ENCODE measurements at regions not wholly inside any gene's neighbourhood (a gene's known extent, or its start where the extent isn't known, plus 50 kb on each side); places are given as distances from the start of the nearest gene placed in this dataset.

DNA sequence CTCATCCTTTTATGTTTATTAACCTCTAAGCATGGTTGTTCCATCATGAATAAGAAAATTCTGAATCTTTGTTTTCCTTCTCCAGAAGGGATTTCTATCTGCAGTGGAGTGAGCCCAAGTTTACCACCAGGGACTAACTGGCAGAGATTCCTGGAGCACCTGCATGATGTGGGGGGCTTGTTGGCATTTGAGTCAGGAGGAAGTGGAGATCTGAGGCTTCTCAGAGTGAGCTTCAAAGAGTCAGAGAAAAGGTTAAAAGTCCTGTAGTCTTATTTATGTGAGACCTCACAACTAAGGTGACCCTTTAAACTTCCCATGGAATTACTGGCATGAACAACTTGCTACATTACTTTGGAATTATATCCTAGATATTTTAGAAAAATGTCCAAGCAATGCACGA lies 138.1 kb upstream of the SLC24A3 start:
- TF ChIP-seq, protein P1, sequence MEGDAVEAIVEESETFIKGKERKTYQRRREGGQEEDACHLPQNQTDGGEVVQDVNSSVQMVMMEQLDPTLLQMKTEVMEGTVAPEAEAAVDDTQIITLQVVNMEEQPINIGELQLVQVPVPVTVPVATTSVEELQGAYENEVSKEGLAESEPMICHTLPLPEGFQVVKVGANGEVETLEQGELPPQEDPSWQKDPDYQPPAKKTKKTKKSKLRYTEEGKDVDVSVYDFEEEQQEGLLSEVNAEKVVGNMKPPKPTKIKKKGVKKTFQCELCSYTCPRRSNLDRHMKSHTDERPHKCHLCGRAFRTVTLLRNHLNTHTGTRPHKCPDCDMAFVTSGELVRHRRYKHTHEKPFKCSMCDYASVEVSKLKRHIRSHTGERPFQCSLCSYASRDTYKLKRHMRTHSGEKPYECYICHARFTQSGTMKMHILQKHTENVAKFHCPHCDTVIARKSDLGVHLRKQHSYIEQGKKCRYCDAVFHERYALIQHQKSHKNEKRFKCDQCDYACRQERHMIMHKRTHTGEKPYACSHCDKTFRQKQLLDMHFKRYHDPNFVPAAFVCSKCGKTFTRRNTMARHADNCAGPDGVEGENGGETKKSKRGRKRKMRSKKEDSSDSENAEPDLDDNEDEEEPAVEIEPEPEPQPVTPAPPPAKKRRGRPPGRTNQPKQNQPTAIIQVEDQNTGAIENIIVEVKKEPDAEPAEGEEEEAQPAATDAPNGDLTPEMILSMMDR (conservative IDR thresholded peaks at IDR 0.05), result no peak
- no peak for TF ChIP-seq ZFX (IDR thresholded peaks at IDR 0.05)

All from C4-2B (cell line).